Activated T-cell treated with anti-CD3 and anti-CD28 coated beads, Interleukin-2, amount 50 U/mL, for 72 hours (primary cell): ENCODE measurements at regions not wholly inside any gene's neighbourhood (a gene's known extent, or its start where the extent isn't known, plus 50 kb on each side); places are given as distances from the start of the nearest gene placed in this dataset.

ENCODE experiments used
- ATAC-seq, 2 donors: fragments of 150-1000 bp; cut with Tn5 transposase; replicated peaks in 1 of 2; 2 replicates each; pipeline ENCODE4 v1.10.0; 2021; ENCODE audit warnings: moderate library complexity in 2 of 2, mild to moderate bottlenecking in 1 of 2
- DNase-seq, 2 donors: peaks; one replicate each; pipeline ENCODE4 v3.0.0; 2021 to 2022; ENCODE audit warnings: mixed read lengths in 1 of 2
- H3K27ac Mint-ChIP-seq: one replicate; pipeline ENCODE4 v1.8.0; 2022; ENCODE audit warnings: mild to moderate bottlenecking, moderate library complexity, mixed read lengths
- H3K27me3 Mint-ChIP-seq: one replicate; pipeline ENCODE4 v1.8.0; 2022; ENCODE audit warnings: low read depth, mixed read lengths
- H3K36me3 Mint-ChIP-seq, 2 donors: one replicate each; pipeline ENCODE4 v1.8.0; 2022; ENCODE audit warnings: mixed read lengths in 2 of 2, mild to moderate bottlenecking in 1 of 2; ENCODE audit not compliant: insufficient read depth in 2 of 2
- H3K4me1 Mint-ChIP-seq: one replicate; pipeline ENCODE4 v1.8.0; 2022; ENCODE audit warnings: low read depth, mixed read lengths
- H3K4me3 Mint-ChIP-seq, 2 donors: one replicate each; pipeline ENCODE4 v1.8.0; 2022; ENCODE audit warnings: mild to moderate bottlenecking in 2 of 2, mixed read lengths in 2 of 2, moderate library complexity in 2 of 2
- H3K9me3 Mint-ChIP-seq, 2 donors: one replicate each; pipeline ENCODE4 v1.8.0; 2022; ENCODE audit warnings: mixed read lengths in 2 of 2

DNA sequence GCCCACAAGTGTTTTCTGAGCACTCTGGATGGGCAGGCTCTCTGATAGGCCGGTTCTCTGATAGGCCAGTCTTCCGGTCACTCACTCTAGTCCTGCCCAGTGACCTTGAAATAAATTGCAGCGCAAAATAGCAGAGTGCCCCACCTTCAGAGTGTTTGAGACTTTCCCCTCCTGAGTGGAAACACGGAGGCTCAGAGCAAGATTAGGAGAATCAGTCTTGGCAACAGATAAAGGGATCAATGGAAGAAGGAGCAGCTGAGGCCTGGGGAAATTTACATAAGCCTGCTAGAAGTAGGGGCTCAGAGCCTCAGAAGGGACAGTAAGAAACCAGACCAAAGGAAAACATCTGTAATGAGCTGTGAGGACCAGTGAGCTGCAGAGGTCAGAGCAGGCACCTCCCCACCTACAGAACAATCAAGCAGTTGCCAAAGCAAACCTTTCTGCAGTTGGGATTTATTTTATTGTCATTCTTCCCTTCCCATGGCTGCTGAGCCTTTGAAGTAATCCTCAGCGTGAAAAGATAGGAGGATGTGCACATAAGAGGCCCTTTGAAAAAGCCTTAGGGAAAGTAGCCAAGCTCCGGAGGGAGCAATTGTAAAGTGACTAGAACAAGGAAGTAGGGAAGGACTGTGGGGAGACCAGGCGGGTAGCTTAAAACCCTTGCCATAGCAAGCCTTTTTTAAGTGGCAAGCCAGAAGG is 89.1 kb upstream of the TSPAN5 start:
- H3K4me3 Mint-ChIP-seq, result no peak overlapping the region
- H3K36me3 Mint-ChIP-seq, result no peaks in the 10 kb centered on the region
- no peak for DNase-seq
- no peaks in the 10 kb centered on the region for H3K27me3 Mint-ChIP-seq
- H3K27ac Mint-ChIP-seq, result no peak overlapping the region
- H3K4me1 Mint-ChIP-seq, result peaks cover 6% of the 10 kb centered on the region
- H3K9me3 Mint-ChIP-seq, result no peaks in the 10 kb centered on the region
- ATAC-seq, result no peak

DNA sequence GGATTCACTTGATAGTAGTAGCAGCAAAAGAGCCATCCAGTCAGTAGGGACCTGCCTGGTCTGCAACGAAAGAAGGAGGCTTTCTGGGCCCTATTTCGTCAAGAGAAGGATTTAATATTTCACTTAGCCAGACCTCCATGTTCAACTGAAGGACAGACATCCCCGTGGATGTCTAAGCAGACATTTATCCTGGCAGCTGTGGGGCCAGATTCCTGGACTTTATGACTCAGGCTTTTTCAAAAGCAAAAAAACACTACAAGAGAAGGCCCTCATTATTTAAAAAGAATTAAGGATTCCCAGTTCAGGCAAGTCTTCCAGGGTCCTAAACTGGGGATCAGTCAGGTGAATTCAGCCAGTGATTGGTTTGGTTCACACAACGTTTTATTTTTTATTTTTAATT is 88.5 kb upstream of the TSPAN5 start:
- Mint-ChIP-seq H3K27ac (no peak overlapping the region), H3K27me3 (no peaks in the 10 kb centered on the region), H3K4me1 (peaks cover 6% of the 10 kb centered on the region), H3K4me3 (no peak overlapping the region), H3K9me3 (no peaks in the 10 kb centered on the region), H3K36me3 (no peaks in the 10 kb centered on the region)
- DNase-seq (no peak), ATAC-seq (no peak)

DNA sequence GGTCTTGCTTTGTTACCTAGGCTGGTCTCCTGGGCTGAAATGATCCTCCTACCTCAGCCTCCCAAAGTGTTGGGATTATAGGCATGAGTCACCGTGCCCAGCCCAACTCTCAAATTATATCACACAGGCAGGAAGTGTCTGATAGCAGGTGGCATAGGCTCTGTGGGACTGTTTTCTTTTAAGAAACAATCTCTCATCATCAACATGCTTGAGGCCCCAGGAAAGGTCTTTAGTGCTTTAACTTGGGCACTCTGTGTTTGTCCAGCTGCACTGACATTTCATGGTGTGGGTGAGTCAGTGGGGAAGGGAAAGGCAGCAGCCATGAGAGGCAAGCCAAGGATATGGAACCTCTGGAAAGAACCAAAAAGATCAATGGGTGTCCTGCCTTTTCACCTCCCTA is 88.1 kb upstream of the TSPAN5 start:
- Mint-ChIP-seq H3K27ac (no peak overlapping the region), H3K9me3 (no peaks in the 10 kb centered on the region)
- DNase-seq, result no peak

DNA sequence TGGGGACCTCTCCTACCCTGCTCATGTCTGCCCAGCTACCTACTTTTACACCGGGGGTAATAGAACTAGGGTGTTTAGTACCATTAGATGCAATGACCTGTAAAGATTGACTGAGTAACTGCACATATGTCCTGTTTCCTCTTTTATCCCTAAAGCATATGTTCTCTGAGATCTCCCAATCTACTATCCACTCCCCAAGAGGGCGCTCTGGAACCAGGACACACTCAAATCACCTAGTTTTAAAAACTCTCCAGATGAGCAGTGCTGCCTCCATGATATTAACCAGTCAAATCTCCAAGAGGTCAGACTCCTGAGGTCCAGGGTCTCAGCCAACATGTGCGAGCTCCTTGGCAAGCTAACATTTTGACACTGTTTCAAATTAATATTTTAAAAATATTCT is 87.0 kb upstream of the TSPAN5 start:
- Mint-ChIP-seq H3K9me3 (no peaks in the 10 kb centered on the region), H3K4me1 (peaks cover 6% of the 10 kb centered on the region), H3K4me3 (no peak overlapping the region), H3K36me3 (no peaks in the 10 kb centered on the region), H3K27me3 (no peaks in the 10 kb centered on the region), H3K27ac (no peak overlapping the region)
- DNase-seq (no peak), ATAC-seq (no peak)

More for the DNA sequence above, 88.1 kb upstream of the TSPAN5 start:
- no peaks in the 10 kb centered on the region for H3K36me3 Mint-ChIP-seq
- ATAC-seq, result no peak
- no peaks in the 10 kb centered on the region for H3K27me3 Mint-ChIP-seq
- H3K4me1 Mint-ChIP-seq, result peaks cover 6% of the 10 kb centered on the region
- no peak overlapping the region for H3K4me3 Mint-ChIP-seq

DNA sequence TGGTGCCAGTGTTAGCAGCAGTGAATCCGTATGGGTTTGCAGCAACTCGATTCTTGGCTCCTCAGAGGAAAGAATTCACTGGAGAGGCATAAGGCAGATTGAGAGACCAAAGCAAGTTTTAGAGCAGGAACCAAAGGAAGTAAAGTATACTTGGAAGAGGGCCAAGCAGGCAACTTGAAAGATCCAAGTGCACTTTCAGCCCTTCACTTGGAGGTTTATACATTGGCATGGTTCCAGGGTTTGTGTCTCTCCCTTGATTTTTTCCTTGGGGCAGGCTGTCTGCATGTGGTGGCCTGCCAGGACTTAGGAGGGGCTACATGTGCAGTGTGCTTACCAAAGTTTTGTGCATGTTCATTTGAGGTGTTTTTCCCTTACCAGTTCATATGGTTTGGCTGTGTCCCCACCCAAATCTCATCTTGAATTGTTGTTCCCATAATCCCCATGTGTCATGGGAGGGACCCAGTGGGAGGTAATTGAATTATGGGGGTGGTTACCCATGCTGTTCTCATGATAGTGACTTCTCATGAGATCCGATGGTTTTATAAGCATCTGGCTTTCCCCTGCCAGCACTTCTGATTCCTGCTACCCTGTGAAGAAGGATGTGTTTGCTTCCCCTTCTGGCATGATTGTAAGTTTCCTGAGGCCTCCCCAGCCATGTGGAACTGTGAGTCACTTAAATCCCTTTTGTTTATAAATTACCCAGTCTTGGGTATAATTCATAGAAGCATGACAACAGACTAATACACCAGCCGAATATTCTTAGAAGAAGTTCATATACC is 86.2 kb upstream of the TSPAN5 start:
- no peak overlapping the region for H3K4me3 Mint-ChIP-seq
- no peak for ATAC-seq
- H3K9me3 Mint-ChIP-seq, result no peaks in the 10 kb centered on the region
- H3K4me1 Mint-ChIP-seq, result peaks cover 6% of the 10 kb centered on the region
- H3K27ac Mint-ChIP-seq, result no peak overlapping the region
- no peaks in the 10 kb centered on the region for H3K27me3 Mint-ChIP-seq
- DNase-seq, result no peak
- no peaks in the 10 kb centered on the region for H3K36me3 Mint-ChIP-seq

DNA sequence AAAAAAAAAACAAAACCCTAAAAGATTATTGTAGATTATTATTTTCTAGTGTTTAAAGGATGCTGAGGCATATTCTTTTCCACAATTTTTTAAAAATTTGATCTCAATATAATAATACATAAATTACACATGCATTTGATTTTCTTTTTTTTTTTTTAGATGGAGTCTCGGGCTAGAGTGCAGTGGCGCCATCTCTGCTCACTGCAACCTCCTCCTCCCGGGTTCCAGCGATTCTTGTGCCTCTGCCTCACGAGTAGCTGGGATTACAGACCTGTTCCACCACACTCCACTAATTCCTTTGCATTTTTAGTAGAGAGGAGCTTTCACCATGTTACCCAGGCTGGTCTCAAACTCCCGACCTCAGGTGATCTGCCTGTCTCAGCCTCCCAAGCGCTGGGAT is 83.5 kb upstream of the TSPAN5 start:
- Mint-ChIP-seq H3K36me3 (peaks cover 3 to 7% of the 10 kb centered on the region in 2 donors), H3K4me3 (no peak overlapping the region), H3K9me3 (peaks cover 5 to 7% of the 10 kb centered on the region in 2 donors), H3K27ac (no peak overlapping the region), H3K27me3 (no peaks in the 10 kb centered on the region), H3K4me1 (peaks cover 6% of the 10 kb centered on the region)
- DNase-seq, result no peak
- no peak for ATAC-seq

DNA sequence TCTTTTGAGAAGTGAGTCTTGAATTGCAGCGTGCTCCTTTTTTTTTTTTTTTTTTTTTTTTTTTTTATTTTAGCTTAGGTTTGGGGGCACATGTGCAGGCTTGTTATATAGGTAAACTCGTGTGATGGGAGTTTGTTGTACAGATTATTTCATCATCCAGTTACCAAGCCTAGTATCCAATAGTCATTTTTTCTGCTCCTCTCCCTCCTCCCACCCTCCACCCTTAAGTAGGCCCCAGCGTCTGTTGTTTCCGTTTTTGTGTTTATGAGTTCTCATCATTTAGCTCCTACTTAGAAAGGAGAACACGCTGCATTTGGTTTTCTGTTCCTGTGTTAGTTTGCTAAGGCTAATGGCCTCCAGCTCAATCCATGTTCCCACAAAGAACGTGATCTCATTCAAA is 81.3 kb upstream of the TSPAN5 start:
- Mint-ChIP-seq H3K9me3 (peaks cover 5 to 7% of the 10 kb centered on the region in 2 donors), H3K27ac (no peak overlapping the region), H3K4me1 (no peaks in the 10 kb centered on the region), H3K36me3 (peaks cover 3 to 7% of the 10 kb centered on the region in 2 donors), H3K4me3 (no peak overlapping the region), H3K27me3 (no peaks in the 10 kb centered on the region)
- DNase-seq (no peak), ATAC-seq (no peak)

DNA sequence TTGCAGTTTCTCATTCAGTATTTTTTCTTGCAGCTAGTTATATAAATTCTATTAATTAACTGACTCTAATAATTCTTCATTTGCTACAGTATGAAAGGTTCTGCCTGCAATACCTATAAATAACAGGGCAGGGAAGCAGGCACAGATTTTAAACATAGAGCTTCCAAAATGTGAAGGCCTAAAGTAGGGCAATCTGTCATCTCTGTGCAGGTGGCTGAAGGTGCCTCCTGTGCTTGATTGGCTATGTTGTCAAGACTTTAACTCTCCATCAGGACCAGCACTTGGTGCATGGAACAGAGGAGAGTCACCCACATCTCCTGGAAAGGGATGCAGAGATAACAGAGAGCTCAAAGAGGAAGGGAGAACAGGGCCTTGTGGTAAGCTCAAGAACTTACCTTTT is 75.2 kb upstream of the TSPAN5 start:
- Mint-ChIP-seq H3K4me1 (peaks cover 1% of the 10 kb centered on the region), H3K9me3 (peaks cover 5 to 7% of the 10 kb centered on the region in 2 donors), H3K4me3 (no peak overlapping the region), H3K27ac (no peak overlapping the region), H3K27me3 (no peaks in the 10 kb centered on the region), H3K36me3 (peaks cover 3 to 7% of the 10 kb centered on the region in 2 donors)
- ATAC-seq, result no peak
- DNase-seq, result no peak

DNA sequence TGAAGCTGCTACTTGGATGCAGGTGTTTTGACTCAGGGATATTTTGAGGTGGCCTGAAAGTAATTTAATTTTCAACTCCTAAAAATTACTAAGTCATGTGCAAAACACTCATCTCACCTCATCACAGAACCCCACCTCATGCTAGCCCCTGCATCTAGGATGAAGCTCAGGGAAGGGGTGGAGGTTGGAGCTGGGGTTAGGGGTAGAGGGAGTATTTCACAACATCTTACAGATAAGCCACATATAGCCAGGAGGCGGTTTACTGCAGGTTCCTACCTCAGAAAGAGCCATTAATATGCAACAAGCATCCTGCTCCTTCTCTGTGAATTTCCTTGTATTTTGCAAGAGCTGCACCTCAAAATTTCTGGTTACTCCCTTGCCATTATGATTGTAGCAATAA is 70.5 kb upstream of the TSPAN5 start:
- Mint-ChIP-seq H3K4me1 (peaks cover 6% of the 10 kb centered on the region), H3K4me3 (no peak overlapping the region), H3K9me3 (peaks cover 6 to 11% of the 10 kb centered on the region in 2 donors), H3K36me3 (peaks cover 10% of the 10 kb centered on the region in 2 donors), H3K27me3 (no peaks in the 10 kb centered on the region), H3K27ac (no peak overlapping the region)
- ATAC-seq, result no peak
- no peak for DNase-seq

DNA sequence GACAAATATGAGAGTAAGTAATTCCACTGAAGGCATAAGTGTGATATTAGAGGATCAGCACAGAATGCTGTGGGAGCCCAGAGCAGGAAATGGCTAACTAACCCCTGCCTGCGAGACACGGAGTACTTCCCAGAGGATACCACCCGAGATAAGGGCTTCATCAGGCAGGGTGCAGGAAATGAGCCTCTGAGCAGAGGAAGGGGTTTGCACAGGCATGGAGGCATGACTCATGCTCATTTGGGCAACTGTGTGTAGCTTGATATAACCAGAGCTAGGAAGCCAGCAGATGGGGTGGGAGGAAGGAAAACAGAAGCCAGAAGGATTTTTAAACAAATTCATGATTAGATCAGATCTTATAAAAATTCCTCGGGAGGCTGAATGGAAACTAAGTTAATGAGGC is 70.0 kb upstream of the TSPAN5 start:
- H3K4me1 Mint-ChIP-seq, result peaks cover 6% of the 10 kb centered on the region
- ATAC-seq (peak; percentile 45 to 57), DNase-seq (peak in 1 of 2 donors; percentile 5)
- H3K27me3 Mint-ChIP-seq, result no peaks in the 10 kb centered on the region
- H3K36me3 Mint-ChIP-seq, result peaks cover 10% of the 10 kb centered on the region in 2 donors
- H3K4me3 Mint-ChIP-seq, result no peak overlapping the region
- H3K9me3 Mint-ChIP-seq, result peaks cover 6 to 11% of the 10 kb centered on the region in 2 donors
- no peak overlapping the region for H3K27ac Mint-ChIP-seq

DNA sequence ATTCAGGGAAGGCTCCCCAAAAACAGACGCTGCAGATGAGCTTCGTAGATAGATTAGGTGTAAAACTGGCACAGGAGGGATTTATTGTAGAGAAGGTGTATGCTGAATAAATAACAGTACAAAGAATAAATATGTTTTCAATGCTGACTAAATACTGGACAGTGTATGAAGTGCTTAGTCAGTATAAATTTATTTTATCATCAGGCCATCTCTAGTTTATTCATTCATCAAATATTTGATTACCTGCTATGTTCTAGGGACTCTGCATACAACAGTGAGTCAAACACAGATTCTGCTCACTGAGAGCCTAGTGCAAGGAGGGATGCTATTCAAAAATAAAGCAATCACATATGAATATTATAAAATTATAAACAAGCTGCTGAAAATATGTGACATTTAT is 63.6 kb upstream of the TSPAN5 start:
- no peak overlapping the region for H3K27ac Mint-ChIP-seq
- peaks cover 10 to 12% of the 10 kb centered on the region in 2 donors for H3K9me3 Mint-ChIP-seq
- peaks cover 12 to 14% of the 10 kb centered on the region in 2 donors for H3K36me3 Mint-ChIP-seq
- H3K27me3 Mint-ChIP-seq, result no peaks in the 10 kb centered on the region
- H3K4me1 Mint-ChIP-seq, result no peaks in the 10 kb centered on the region
- DNase-seq, result no peak
- no peak for ATAC-seq
- no peak overlapping the region for H3K4me3 Mint-ChIP-seq

DNA sequence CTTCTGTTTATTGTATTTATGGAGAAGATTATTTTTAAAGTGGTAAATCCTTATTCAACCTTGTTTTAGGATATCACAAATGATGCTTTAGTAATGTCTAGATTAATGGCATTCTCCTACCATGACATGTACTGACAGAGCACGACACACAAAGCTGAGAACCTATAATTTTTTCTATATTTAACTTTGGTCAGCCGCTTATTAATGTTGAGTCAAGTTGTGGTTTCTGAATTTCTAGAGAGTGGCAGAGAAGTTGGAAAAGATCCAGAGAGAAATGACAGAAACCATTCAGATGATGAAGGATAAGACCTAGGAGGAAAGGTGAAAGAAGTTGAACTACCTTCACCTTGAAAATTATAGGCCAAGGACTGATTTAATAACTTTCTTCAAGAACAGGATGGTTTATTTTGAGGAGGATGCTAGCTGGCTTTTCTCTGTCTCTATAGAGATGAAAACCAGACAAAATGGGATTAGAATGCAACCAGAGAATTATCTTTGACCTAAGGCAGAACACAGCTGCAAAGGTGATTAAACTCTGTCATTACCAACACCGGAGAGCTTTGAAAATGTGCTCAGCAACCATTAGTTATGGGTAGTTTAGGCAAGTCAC is 62.6 kb upstream of the TSPAN5 start:
- Mint-ChIP-seq H3K4me3 (no peak overlapping the region), H3K9me3 (peaks cover 9 to 10% of the 10 kb centered on the region in 2 donors), H3K27me3 (no peaks in the 10 kb centered on the region), H3K4me1 (no peaks in the 10 kb centered on the region), H3K27ac (no peak overlapping the region), H3K36me3 (peaks cover 9 to 14% of the 10 kb centered on the region in 2 donors)
- ATAC-seq (no peak), DNase-seq (no peak)

DNA sequence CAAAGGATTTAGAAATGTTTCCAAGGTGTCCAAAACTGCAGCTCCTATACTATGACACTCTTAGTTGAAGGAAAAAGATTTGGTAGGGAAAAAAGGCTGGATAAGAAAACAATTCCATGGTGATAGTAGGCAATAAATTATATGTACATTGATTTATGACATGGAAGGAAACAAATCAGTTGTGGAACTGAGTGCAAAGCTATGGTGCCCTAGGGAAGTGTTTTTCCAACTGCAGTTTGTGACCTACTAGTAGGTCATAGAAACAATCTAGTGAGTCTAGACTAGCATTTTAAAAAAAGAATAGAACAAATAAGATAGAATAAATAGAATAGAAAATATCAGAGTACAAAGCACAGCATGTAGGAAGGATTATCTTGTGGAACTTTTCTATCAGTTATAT is 58.4 kb upstream of the TSPAN5 start:
- H3K4me3 Mint-ChIP-seq, result no peak overlapping the region
- ATAC-seq (no peak), DNase-seq (no peak)
- peaks cover 1 to 4% of the 10 kb centered on the region in 2 donors for H3K9me3 Mint-ChIP-seq
- no peaks in the 10 kb centered on the region for H3K27me3 Mint-ChIP-seq
- H3K27ac Mint-ChIP-seq, result no peak overlapping the region
- no peaks in the 10 kb centered on the region for H3K4me1 Mint-ChIP-seq
- peaks cover 2% of the 10 kb centered on the region in 2 donors for H3K36me3 Mint-ChIP-seq
